Endothelial cell of umbilical vein (primary cell): ENCODE measurements at regions not wholly inside any gene's neighbourhood (a gene's known extent, or its start where the extent isn't known, plus 50 kb on each side); places are given as distances from the start of the nearest gene placed in this dataset.

ENCODE experiments used
- BruUV-seq: library from RNA; stranded (reverse); fragments of 400-500 nt; replicated peaks from 2 replicates; lab custom pipeline; 2021; lab: Mats Ljungman, UMichigan
- CTCF ChIA-PET: fragments of 300-600, 350-600 bp; sonication (Branson Sonifier 250); formaldehyde crosslinking; loops from one replicate; lab custom pipeline; 2021; ENCODE audit warnings: antibody characterized with exemption, inconsistent platforms; lab: Charles Lee
- POLR2A ChIA-PET: fragments of 300-600, 350-600 bp; sonication (Branson Sonifier 250); formaldehyde crosslinking; loops from one replicate; lab custom pipeline; 2021; ENCODE audit warnings: antibody characterized with exemption, inconsistent platforms; lab: Charles Lee
- DNase-seq: peaks from one replicate; pipeline ENCODE4 v3.0.0-alpha.2; 2011; ENCODE audit warnings: low read depth, low spot score
- FAIRE-seq: peaks from 2 replicates; lab custom pipeline; 2011; peaks lifted over from hg19 to GRCh38; lab: Jason Lieb, UNC
- H2AFZ ChIP-seq: 2 replicates; pipeline ENCODE4 v1.6.0; 2012; ENCODE audit warnings: low read depth, low read length, control low read depth, inconsistent platforms
- H3K27ac ChIP-seq: 2 replicates; pipeline ENCODE4 v1.5.1; 2011; ENCODE audit warnings: low read depth, mild to moderate bottlenecking, control low read depth, low read length, moderate library complexity; ENCODE audit not compliant: insufficient read depth
- H3K27me3 ChIP-seq, 2 experiments: 2 replicates each; pipeline versions ENCODE4 v1.6.0 to v1.6.1; 2011; ENCODE audit warnings: low read length in 2 of 2, mixed read lengths in 1 of 2; ENCODE audit not compliant: control insufficient read depth in 2 of 2, insufficient read depth in 2 of 2
- H3K36me3 ChIP-seq, 2 experiments: 2 replicates in 1 of 2; 3 replicates in 1 of 2; pipeline ENCODE4 v1.5.1; 2011; ENCODE audit warnings: low read length in 2 of 2, mild to moderate bottlenecking in 1 of 2, moderate library complexity in 1 of 2; ENCODE audit not compliant: control insufficient read depth in 2 of 2, insufficient read depth in 2 of 2; ENCODE audit errors: extremely low read depth in 1 of 2
- H3K4me1 ChIP-seq: 3 replicates; pipeline ENCODE4 v1.5.1; 2011; ENCODE audit warnings: mild to moderate bottlenecking, low read length; ENCODE audit not compliant: control insufficient read depth, insufficient read depth; ENCODE audit errors: extremely low read depth
- H3K4me2 ChIP-seq: 2 replicates; pipeline ENCODE4 v1.6.1; 2011; ENCODE audit warnings: low read length, control low read depth, mixed read lengths; ENCODE audit not compliant: insufficient read depth
- H3K4me3 ChIP-seq, 3 experiments: fragments of 200-600 bp in 1 of 3; sonication (generic), shearing (Covaris generic) in 1 of 3; replicated peaks in 1 of 3; 2 replicates each; pipeline ENCODE4 v1.5.1; 2011 to 2016; ENCODE audit warnings: control low read depth in 3 of 3, low read length in 3 of 3, mild to moderate bottlenecking in 2 of 3, inconsistent platforms in 1 of 3, low read depth in 1 of 3, moderate library complexity in 1 of 3; ENCODE audit not compliant: insufficient read depth in 1 of 3
- H3K79me2 ChIP-seq: 2 replicates; pipeline ENCODE4 v1.6.0; 2012; ENCODE audit warnings: low read length, inconsistent platforms; ENCODE audit not compliant: control insufficient read depth, insufficient read depth
- H3K9ac ChIP-seq: replicated peaks from 2 replicates; pipeline ENCODE3; 2011; ENCODE audit warnings: low read length, control low read depth; ENCODE audit not compliant: insufficient read depth; ENCODE audit errors: extremely low read depth
- H3K9me1 ChIP-seq: replicated peaks from 3 replicates; pipeline ENCODE4 v1.6.0; 2011; ENCODE audit warnings: mild to moderate bottlenecking, low read length; ENCODE audit not compliant: control insufficient read depth, insufficient read depth; ENCODE audit errors: extremely low read depth
- H3K9me3 ChIP-seq: replicated peaks from 2 replicates; pipeline ENCODE4 v1.5.1; 2012; ENCODE audit warnings: low read length, inconsistent platforms; ENCODE audit not compliant: control insufficient read depth, insufficient read depth
- H4K20me1 ChIP-seq: replicated peaks from 2 replicates; pipeline ENCODE3; 2011; ENCODE audit warnings: mild to moderate bottlenecking, low read length; ENCODE audit not compliant: control insufficient read depth, insufficient read depth; ENCODE audit errors: extremely low read depth
- CTCF ChIP-seq, 2 donors: IDR thresholded peaks; 1 replicate in 1 of 2; 2 replicates in 1 of 2; pipeline ENCODE4 v1.5.1; 2011; ENCODE audit warnings: low read length in 2 of 2, mild to moderate bottlenecking in 2 of 2, moderate library complexity in 2 of 2, control low read depth in 1 of 2, inconsistent platforms in 1 of 2, low read depth in 1 of 2; ENCODE audit not compliant: insufficient read depth in 1 of 2; ENCODE audit errors: extremely low read depth in 1 of 2
- EZH2 ChIP-seq: IDR thresholded peaks from 2 replicates; pipeline ENCODE4 v1.6.1; 2012; ENCODE audit warnings: borderline replicate concordance, low read depth, mild to moderate bottlenecking, moderate library complexity, low read length, inconsistent platforms; ENCODE audit not compliant: severe bottlenecking
- FOS ChIP-seq: IDR thresholded peaks from 2 replicates; pipeline ENCODE4 v1.6.1; 2011; ENCODE audit warnings: mild to moderate bottlenecking, low read length, moderate library complexity, borderline replicate concordance; ENCODE audit not compliant: insufficient read depth
- GATA2 ChIP-seq: IDR thresholded peaks from 2 replicates; pipeline ENCODE4 v1.7.0; 2011; ENCODE audit warnings: low read depth, mild to moderate bottlenecking, moderate library complexity, mixed read lengths, low read length; ENCODE audit not compliant: insufficient read length, insufficient read depth
- JUN ChIP-seq: IDR thresholded peaks from 2 replicates; pipeline ENCODE4 v1.6.1; 2011; ENCODE audit warnings: borderline replicate concordance, low read depth; ENCODE audit not compliant: insufficient read length, insufficient read depth
- MYC ChIP-seq: IDR thresholded peaks from one replicate; pipeline ENCODE4 v1.6.1; 2011; ENCODE audit warnings: mild to moderate bottlenecking, low read depth, low read length
- POLR2A ChIP-seq: IDR thresholded peaks from 2 replicates; pipeline ENCODE4 v1.6.1; 2012; ENCODE audit warnings: low read depth, mild to moderate bottlenecking, control low read depth, low read length
- POLR2AphosphoS5 ChIP-seq: IDR thresholded peaks from 2 replicates; pipeline ENCODE4 v1.6.1; 2012; ENCODE audit warnings: low read depth, mild to moderate bottlenecking, control low read depth, low read length, moderate library complexity; ENCODE audit not compliant: insufficient read depth
- dilution Hi-C: fragments of 300-500 bp; cut with MboI; formaldehyde crosslinking; loops from one replicate; pipeline ENCODE4 v1.15.0; 2019; ENCODE audit warnings: low sequenced_read_pairs; ENCODE audit not compliant: extremely low pct_ligation_motif_present
- intact Hi-C: fragments of 100-400 bp; cut with micrococcal nuclease; formaldehyde crosslinking; loops from one replicate; pipeline ENCODE4 v1.10.0; 2022
- TF ChIP-seq, protein P1 (sequence below): IDR thresholded peaks from 2 replicates; pipeline ENCODE4 v1.6.1; 2011; ENCODE audit not compliant: insufficient read depth, insufficient read length

DNA sequence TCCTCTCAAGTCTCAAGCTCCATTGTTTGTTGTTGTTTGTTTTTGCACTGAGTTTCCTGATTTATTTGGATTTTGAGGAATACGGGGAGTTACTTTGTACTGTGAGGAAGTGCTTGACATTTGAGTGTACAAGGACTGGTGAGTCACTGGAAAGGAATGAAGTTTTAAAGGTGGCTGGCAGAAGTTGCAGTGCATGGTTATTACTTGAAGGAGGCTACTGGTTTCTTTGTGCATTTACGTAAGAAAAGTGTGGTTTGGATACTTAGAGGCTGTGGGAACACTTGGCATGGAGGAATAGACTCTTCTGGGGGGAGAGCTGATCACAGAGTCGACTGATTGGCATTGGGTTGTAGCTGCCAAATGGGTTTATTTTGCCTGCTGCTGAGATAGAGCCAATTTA is 919.0 kb downstream of the TAF11L14 start:
- H3K79me2 ChIP-seq: no peaks in the 10 kb centered on the region
- H3K36me3 ChIP-seq: no peaks in the 10 kb centered on the region
- intact Hi-C loops (no loop called here), dilution Hi-C loops (no loop called here)
- TF ChIP-seq EZH2 (no peak), JUN (no peak), FOS (no peak), POLR2AphosphoS5 (no peak), POLR2A (no peak), GATA2 (no peak), MYC (no peak), CTCF (IDR thresholded peaks at IDR 0.05; ENCODE audit: extremely low read depth in 1 of 2, insufficient read depth in 1 of 2, low read depth in 1 of 2, low read length in 2 of 2) (no peak)
- TF ChIP-seq, protein P1, sequence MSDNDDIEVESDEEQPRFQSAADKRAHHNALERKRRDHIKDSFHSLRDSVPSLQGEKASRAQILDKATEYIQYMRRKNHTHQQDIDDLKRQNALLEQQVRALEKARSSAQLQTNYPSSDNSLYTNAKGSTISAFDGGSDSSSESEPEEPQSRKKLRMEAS: no peak
- no peaks in the 10 kb centered on the region for H4K20me1 ChIP-seq
- no peak overlapping the region for H3K27ac ChIP-seq
- no peak overlapping the region for H2AFZ ChIP-seq
- POLR2A ChIA-PET: no interaction called here
- no peak overlapping the region for H3K4me2 ChIP-seq
- DNase-seq (no peak), FAIRE-seq (no peak)
- no peaks in the 10 kb centered on the region for H3K27me3 ChIP-seq
- no peak overlapping the region for H3K4me3 ChIP-seq
- no peaks in the 10 kb centered on the region for H3K9me1 ChIP-seq
- H3K9ac ChIP-seq: no peak overlapping the region
- H3K4me1 ChIP-seq: no peaks in the 10 kb centered on the region
- no TSS peak for BruUV-seq
- no peaks in the 10 kb centered on the region for H3K9me3 ChIP-seq
- CTCF ChIA-PET: no interaction called here
